ENCODE measurements at regions not wholly inside any gene's neighbourhood (a gene's known extent, or its start where the extent isn't known, plus 50 kb on each side); places are given as distances from the start of the nearest gene placed in this dataset.
"Not testable (repeated sequence)": the region's sequence is repeated elsewhere in the genome, so short reads cannot be mapped to it uniquely, and the experiment has no call there.

GRCh38 chr1:79912813-79913212, 906.3 kb upstream of the ADGRL4 start:
- TF ChIP-seq, protein P1, sequence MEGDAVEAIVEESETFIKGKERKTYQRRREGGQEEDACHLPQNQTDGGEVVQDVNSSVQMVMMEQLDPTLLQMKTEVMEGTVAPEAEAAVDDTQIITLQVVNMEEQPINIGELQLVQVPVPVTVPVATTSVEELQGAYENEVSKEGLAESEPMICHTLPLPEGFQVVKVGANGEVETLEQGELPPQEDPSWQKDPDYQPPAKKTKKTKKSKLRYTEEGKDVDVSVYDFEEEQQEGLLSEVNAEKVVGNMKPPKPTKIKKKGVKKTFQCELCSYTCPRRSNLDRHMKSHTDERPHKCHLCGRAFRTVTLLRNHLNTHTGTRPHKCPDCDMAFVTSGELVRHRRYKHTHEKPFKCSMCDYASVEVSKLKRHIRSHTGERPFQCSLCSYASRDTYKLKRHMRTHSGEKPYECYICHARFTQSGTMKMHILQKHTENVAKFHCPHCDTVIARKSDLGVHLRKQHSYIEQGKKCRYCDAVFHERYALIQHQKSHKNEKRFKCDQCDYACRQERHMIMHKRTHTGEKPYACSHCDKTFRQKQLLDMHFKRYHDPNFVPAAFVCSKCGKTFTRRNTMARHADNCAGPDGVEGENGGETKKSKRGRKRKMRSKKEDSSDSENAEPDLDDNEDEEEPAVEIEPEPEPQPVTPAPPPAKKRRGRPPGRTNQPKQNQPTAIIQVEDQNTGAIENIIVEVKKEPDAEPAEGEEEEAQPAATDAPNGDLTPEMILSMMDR (conservative IDR thresholded peaks at IDR 0.05): no peak
- no peak for DNase-seq (ENCODE audit: low read depth, low spot score)
- no peak overlapping the region for H3K4me3 Mint-ChIP-seq

GRCh38 chr1:79903321-79903720, 896.8 kb upstream of the ADGRL4 start:
- H3K4me3 Mint-ChIP-seq: no peak overlapping the region
- H3K36me3 Mint-ChIP-seq (ENCODE audit: low read depth): peaks cover 12% of the 10 kb centered on the region
- no peaks in the 10 kb centered on the region for H3K27me3 Mint-ChIP-seq (ENCODE audit: low read depth)
- H3K9me3 Mint-ChIP-seq: peaks cover 22% of the 10 kb centered on the region
- H3K27ac Mint-ChIP-seq (ENCODE audit: unreplicated experiment): no peak overlapping the region
- TF ChIP-seq, protein P1 (conservative IDR thresholded peaks at IDR 0.05): no peak
- no peak for DNase-seq (ENCODE audit: low read depth, low spot score)
- H3K4me1 Mint-ChIP-seq: no peaks in the 10 kb centered on the region

More at GRCh38 chr1:79912813-79913212, 906.3 kb upstream of the ADGRL4 start:
- H3K27ac Mint-ChIP-seq (ENCODE audit: unreplicated experiment): no peak overlapping the region
- H3K36me3 Mint-ChIP-seq (ENCODE audit: low read depth): peaks cover 8% of the 10 kb centered on the region
- H3K9me3 Mint-ChIP-seq: peaks cover 11% of the 10 kb centered on the region
- no peaks in the 10 kb centered on the region for H3K4me1 Mint-ChIP-seq
- no peaks in the 10 kb centered on the region for H3K27me3 Mint-ChIP-seq (ENCODE audit: low read depth)

DNA sequence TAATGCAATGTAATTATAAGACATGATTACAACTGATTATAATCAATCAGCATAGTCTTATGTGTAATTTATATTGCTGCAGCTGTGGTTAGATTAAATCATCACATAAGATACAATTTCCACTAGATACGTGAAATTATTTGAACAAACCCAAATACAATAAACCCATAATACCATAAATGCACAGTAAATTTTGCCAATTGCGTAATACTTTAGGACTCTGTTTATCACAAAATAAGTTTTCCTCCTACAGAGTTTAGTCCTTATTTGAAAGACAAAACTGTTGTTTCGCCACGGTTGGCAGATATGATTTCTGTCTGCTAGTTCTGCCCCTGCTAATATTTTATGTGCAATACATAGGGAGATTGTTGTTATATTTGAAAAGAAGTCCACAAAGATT, 895.9 kb upstream of the ADGRL4 start:
- no peak overlapping the region for H3K27ac Mint-ChIP-seq (ENCODE audit: unreplicated experiment)
- no peak overlapping the region for H3K4me3 Mint-ChIP-seq
- H3K27me3 Mint-ChIP-seq (ENCODE audit: low read depth): no peaks in the 10 kb centered on the region
- no peak for DNase-seq (ENCODE audit: low read depth, low spot score)
- no peaks in the 10 kb centered on the region for H3K4me1 Mint-ChIP-seq
- H3K36me3 Mint-ChIP-seq (ENCODE audit: low read depth): peaks cover 12% of the 10 kb centered on the region
- TF ChIP-seq, protein P1 (conservative IDR thresholded peaks at IDR 0.05): no peak
- H3K9me3 Mint-ChIP-seq: peaks cover 22% of the 10 kb centered on the region

- TF ChIP-seq, protein P1 (conservative IDR thresholded peaks at IDR 0.05): no peak
- no peak for DNase-seq (ENCODE audit: low read depth, low spot score)
- no peaks in the 10 kb centered on the region for H3K4me1 Mint-ChIP-seq
- peaks cover 5% of the 10 kb centered on the region for H3K36me3 Mint-ChIP-seq (ENCODE audit: low read depth)
- peaks cover 11% of the 10 kb centered on the region for H3K9me3 Mint-ChIP-seq
- H3K27ac Mint-ChIP-seq (ENCODE audit: unreplicated experiment): no peak overlapping the region
- no peak overlapping the region for H3K4me3 Mint-ChIP-seq
- no peaks in the 10 kb centered on the region for H3K27me3 Mint-ChIP-seq (ENCODE audit: low read depth)
These were observed 893.4 kb upstream of the ADGRL4 start for GRCh38 chr1:79899914-79900313.

DNA sequence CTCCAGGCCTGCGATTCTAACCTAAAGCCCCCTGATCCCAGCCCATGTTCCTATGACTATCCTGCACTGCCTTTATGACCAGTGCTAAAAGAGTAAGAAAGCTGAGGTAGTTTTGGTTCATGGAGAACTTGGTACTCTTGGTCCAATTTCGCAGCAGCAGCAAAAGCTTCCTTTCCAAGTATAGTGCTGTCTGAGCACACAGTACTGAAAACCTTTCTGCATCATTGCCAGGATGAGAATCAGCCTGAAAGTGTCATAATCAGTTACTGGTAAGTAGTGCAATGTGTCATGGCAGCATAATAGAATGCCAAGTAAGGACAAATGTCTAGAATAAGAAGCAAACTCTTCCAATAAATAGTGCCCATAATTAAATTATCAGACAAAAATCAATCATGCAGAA, 889.6 kb upstream of the ADGRL4 start:
- Mint-ChIP-seq H3K4me3 (no peak overlapping the region), H3K27me3 (ENCODE audit: low read depth) (no peaks in the 10 kb centered on the region), H3K36me3 (ENCODE audit: low read depth) (peaks cover 12% of the 10 kb centered on the region), H3K4me1 (no peaks in the 10 kb centered on the region), H3K27ac (ENCODE audit: unreplicated experiment) (no peak overlapping the region), H3K9me3 (peaks cover 21% of the 10 kb centered on the region)
- TF ChIP-seq, protein P1 (conservative IDR thresholded peaks at IDR 0.05): no peak
- DNase-seq (ENCODE audit: low read depth, low spot score): no peak

DNA sequence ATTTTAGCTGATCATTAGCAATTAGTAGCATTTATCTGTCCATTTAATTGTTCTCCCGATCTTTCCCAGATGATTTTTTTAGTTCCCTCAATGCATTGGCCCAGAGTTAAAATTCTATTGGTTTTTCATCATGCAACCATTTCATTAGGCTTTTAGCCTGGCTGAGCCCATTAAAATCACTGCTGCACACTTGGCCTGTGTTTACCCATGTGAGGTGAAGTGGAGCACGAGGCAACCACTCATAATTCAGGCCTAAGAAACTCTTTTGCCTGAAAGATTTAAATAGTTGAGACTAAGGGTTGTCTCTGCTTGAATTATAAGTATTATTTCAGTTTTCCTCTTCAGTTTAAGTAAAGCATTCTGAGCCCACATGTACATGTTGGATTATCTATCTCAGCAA, 889.0 kb upstream of the ADGRL4 start:
- DNase-seq (ENCODE audit: low read depth, low spot score): no peak
- H3K4me3 Mint-ChIP-seq: no peak overlapping the region
- no peaks in the 10 kb centered on the region for H3K4me1 Mint-ChIP-seq
- H3K9me3 Mint-ChIP-seq: peaks cover 22% of the 10 kb centered on the region
- peaks cover 14% of the 10 kb centered on the region for H3K36me3 Mint-ChIP-seq (ENCODE audit: low read depth)
- H3K27me3 Mint-ChIP-seq (ENCODE audit: low read depth): no peaks in the 10 kb centered on the region
- TF ChIP-seq, protein P1 (conservative IDR thresholded peaks at IDR 0.05): no peak
- no peak overlapping the region for H3K27ac Mint-ChIP-seq (ENCODE audit: unreplicated experiment)

DNA sequence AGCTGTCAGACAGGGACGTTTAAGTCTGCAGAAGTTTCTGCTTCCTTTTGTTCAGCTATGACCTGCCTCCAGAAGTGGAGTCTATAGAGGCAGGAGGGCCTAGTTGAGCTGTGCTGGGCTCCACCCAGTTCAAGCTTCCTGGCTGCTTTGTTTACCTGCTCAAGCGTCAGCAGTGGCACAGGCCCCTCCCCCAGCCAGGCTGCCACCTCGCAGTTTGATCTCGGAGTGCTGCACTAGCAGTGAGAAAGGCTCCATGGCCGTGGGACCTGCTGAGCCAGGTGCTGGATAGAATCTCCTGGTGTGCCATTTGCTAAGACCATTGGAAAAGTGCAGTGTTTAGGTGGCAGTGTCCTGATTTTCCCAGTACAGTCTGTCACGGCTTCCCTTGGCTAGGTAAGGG, 887.6 kb upstream of the ADGRL4 start:
- not testable (repeated sequence) for H3K27ac Mint-ChIP-seq (ENCODE audit: unreplicated experiment); DNase-seq (ENCODE audit: low read depth, low spot score); H3K27me3 Mint-ChIP-seq (ENCODE audit: low read depth)

More for the DNA sequence above, 887.6 kb upstream of the ADGRL4 start:
- H3K9me3 Mint-ChIP-seq: peaks cover 18% of the 10 kb centered on the region
- not testable (repeated sequence) for H3K4me1 Mint-ChIP-seq, H3K4me3 Mint-ChIP-seq
- H3K36me3 Mint-ChIP-seq (ENCODE audit: low read depth): peaks cover 18% of the 10 kb centered on the region
